ENCODE measurements at regions not wholly inside any gene's neighbourhood (a gene's known extent, or its start where the extent isn't known, plus 50 kb on each side); places are given as distances from the start of the nearest gene placed in this dataset.

DNA sequence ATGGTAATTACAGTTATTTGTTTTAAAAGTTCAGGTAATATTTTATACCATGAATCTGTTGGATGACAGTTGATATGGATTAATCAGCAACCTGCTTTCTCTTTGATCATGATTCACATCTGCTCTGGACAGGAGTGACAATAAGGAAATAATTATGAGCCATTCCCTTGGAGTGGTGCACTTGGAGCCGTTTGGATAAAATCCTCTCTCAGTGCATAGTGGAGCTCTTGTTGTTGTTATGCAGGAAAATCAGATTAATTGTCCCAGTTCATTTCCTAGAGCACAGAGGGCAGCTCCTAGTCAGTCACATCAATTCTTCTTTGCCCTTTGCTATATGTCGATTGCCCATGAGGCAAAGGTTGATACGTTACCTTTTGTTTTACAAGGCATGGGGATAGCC, 668.3 kb upstream of the NR3C2 start:
- Histone ChIP-seq H3K9me3 (ENCODE audit: insufficient read depth, low read length) (no peaks in the 10 kb centered on the region), H3K4me3 (ENCODE audit: insufficient read length, low read depth) (no peak overlapping the region), H3K9ac (ENCODE audit: insufficient read length, low read depth) (no peak overlapping the region), H3K4me1 (ENCODE audit: insufficient read depth, insufficient read length) (no peaks in the 10 kb centered on the region), H3K36me3 (ENCODE audit: insufficient read depth, insufficient read length, low read length) (no peaks in the 10 kb centered on the region), H3K27me3 (ENCODE audit: insufficient read depth, insufficient read length) (no peaks in the 10 kb centered on the region)
- TF ChIP-seq ZNF274 (IDR thresholded peaks at IDR 0.05; ENCODE audit: low read depth, low read length) (no peak), SUZ12 (IDR thresholded peaks at IDR 0.05; ENCODE audit: extremely low read depth, insufficient read depth, insufficient read length) (no peak), YY1 (IDR thresholded peaks at IDR 0.05; ENCODE audit: insufficient read depth, insufficient read length) (no peak)
- no peak for DNase-seq (ENCODE audit: low read depth, low spot score)

- no peak overlapping the region for H3K9ac ChIP-seq (ENCODE audit: insufficient read length, low read depth)
- no peak overlapping the region for H3K4me3 ChIP-seq (ENCODE audit: insufficient read length, low read depth)
- H3K36me3 ChIP-seq (ENCODE audit: insufficient read depth, insufficient read length, low read length): no peaks in the 10 kb centered on the region
- H3K27me3 ChIP-seq (ENCODE audit: insufficient read depth, insufficient read length): no peaks in the 10 kb centered on the region
- no peaks in the 10 kb centered on the region for H3K9me3 ChIP-seq (ENCODE audit: insufficient read depth, low read length)
- DNase-seq (ENCODE audit: low read depth, low spot score): no peak
- TF ChIP-seq YY1 (IDR thresholded peaks at IDR 0.05; ENCODE audit: insufficient read depth, insufficient read length) (no peak), SUZ12 (IDR thresholded peaks at IDR 0.05; ENCODE audit: extremely low read depth, insufficient read depth, insufficient read length) (no peak), ZNF274 (IDR thresholded peaks at IDR 0.05; ENCODE audit: low read depth, low read length) (no peak)
- no peaks in the 10 kb centered on the region for H3K4me1 ChIP-seq (ENCODE audit: insufficient read depth, insufficient read length)
Measured at GRCh38 chr4:149108626-149109025, 666.4 kb upstream of the NR3C2 start.

DNA sequence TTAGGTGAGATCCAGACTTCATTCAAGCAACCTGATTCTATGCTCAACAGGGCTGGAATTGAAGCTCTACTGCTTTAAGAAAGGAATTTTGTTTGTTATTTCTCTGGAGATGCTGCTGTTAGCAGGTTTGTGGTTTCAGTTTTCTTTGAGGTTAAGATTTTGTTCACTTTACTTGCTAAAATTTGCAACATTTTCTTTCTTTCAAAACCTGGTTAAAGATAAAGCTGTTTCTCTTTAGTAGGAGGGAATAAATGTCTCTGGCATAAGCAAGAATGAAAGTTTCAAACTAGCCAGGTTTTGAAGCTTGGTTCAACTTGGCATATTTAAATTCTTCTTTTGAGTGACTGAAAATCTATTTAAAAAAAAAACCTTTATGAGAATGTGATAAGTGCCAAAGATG, 660.6 kb upstream of the NR3C2 start:
- Histone ChIP-seq H3K4me3 (ENCODE audit: insufficient read length, low read depth) (no peak overlapping the region), H3K9me3 (ENCODE audit: insufficient read depth, low read length) (no peaks in the 10 kb centered on the region), H3K36me3 (ENCODE audit: insufficient read depth, insufficient read length, low read length) (no peaks in the 10 kb centered on the region), H3K4me1 (ENCODE audit: insufficient read depth, insufficient read length) (no peaks in the 10 kb centered on the region), H3K27me3 (ENCODE audit: insufficient read depth, insufficient read length) (no peaks in the 10 kb centered on the region), H3K9ac (ENCODE audit: insufficient read length, low read depth) (no peak overlapping the region)
- no peak for DNase-seq (ENCODE audit: low read depth, low spot score)
- no peak for TF ChIP-seq YY1 (IDR thresholded peaks at IDR 0.05; ENCODE audit: insufficient read depth, insufficient read length)
- TF ChIP-seq ZNF274 (IDR thresholded peaks at IDR 0.05; ENCODE audit: low read depth, low read length): no peak
- no peak for TF ChIP-seq SUZ12 (IDR thresholded peaks at IDR 0.05; ENCODE audit: extremely low read depth, insufficient read depth, insufficient read length)

DNA sequence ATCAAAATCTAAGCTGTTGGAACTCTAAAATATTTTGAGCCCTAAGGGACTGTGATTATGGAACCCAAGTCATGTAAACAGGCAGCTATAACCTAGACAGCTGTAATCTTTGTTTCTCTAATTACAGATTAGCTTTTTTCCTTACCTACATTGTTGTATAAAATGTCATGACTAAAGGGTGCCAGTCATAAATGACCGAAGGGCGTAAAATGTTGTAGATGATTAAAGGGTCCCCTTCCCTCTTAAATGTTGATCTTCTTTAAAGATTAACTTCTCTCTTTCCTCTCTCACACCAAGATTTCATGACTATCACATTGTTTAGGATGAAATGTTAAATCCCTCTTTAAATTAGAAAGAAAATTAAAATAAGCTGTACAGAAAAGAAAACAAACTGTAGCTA, 659.4 kb upstream of the NR3C2 start:
- Histone ChIP-seq H3K4me3 (ENCODE audit: insufficient read length, low read depth) (no peak overlapping the region), H3K4me1 (ENCODE audit: insufficient read depth, insufficient read length) (no peaks in the 10 kb centered on the region)
- TF ChIP-seq ZNF274 (IDR thresholded peaks at IDR 0.05; ENCODE audit: low read depth, low read length) (no peak), YY1 (IDR thresholded peaks at IDR 0.05; ENCODE audit: insufficient read depth, insufficient read length) (no peak), SUZ12 (IDR thresholded peaks at IDR 0.05; ENCODE audit: extremely low read depth, insufficient read depth, insufficient read length) (no peak)

DNA sequence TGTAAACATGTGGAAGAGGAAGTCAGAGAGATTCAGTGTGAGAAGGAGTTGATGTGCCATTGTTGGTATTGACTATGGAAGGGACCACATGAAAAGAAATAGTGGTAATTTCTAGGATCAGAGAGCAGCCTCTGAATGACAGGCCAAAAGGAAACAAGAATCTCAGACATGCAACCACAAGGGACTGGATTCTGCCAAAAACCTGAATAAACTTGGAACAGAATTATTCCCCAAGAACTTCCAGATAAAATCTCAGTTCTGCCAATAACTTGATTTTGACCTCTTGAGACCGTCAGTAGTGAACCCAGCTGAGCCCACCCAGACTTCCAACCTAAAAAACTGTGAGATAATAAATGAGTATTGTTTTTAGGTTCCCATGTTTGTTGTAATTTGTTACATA, 653.6 kb upstream of the NR3C2 start:
- DNase-seq (ENCODE audit: low read depth, low spot score): no peak
- Histone ChIP-seq H3K9me3 (ENCODE audit: insufficient read depth, low read length) (no peaks in the 10 kb centered on the region; the same call in 1 of the 2 replicates), H3K4me3 (ENCODE audit: insufficient read length, low read depth) (no peak overlapping the region), H3K4me1 (ENCODE audit: insufficient read depth, insufficient read length) (no peaks in the 10 kb centered on the region), H3K36me3 (ENCODE audit: insufficient read depth, insufficient read length, low read length) (no peaks in the 10 kb centered on the region), H3K27me3 (ENCODE audit: insufficient read depth, insufficient read length) (no peaks in the 10 kb centered on the region), H3K9ac (ENCODE audit: insufficient read length, low read depth) (no peak overlapping the region)
- TF ChIP-seq SUZ12 (IDR thresholded peaks at IDR 0.05; ENCODE audit: extremely low read depth, insufficient read depth, insufficient read length) (no peak), ZNF274 (IDR thresholded peaks at IDR 0.05; ENCODE audit: low read depth, low read length) (no peak), YY1 (IDR thresholded peaks at IDR 0.05; ENCODE audit: insufficient read depth, insufficient read length) (no peak)

More for the DNA sequence above, 659.4 kb upstream of the NR3C2 start:
- no peak for DNase-seq (ENCODE audit: low read depth, low spot score)
- H3K9ac ChIP-seq (ENCODE audit: insufficient read length, low read depth): no peak overlapping the region
- H3K9me3 ChIP-seq (ENCODE audit: insufficient read depth, low read length): no peaks in the 10 kb centered on the region
- H3K27me3 ChIP-seq (ENCODE audit: insufficient read depth, insufficient read length): no peaks in the 10 kb centered on the region
- no peaks in the 10 kb centered on the region for H3K36me3 ChIP-seq (ENCODE audit: insufficient read depth, insufficient read length, low read length)

GRCh38 chr4:149095001-149095400, 652.8 kb upstream of the NR3C2 start:
- no peak overlapping the region for H3K9ac ChIP-seq (ENCODE audit: insufficient read length, low read depth)

DNA sequence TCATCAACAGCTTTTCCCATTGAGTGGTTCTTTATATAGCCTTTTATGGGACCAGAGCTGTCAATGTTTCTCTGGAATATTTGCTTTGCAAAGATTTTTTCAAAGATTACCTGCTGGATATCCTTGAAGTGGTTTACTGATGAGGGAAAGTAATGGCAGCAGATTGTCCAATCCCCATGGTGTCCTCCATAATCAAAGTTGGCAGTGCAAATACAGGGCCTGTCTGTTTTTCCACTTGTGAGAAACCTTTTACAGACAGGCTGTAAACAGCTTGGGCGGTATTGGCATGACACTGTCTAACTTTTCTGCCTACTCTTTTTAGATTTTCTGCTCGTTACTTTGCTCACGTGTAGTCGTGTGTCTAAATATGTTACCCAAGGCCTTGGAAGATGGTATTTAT, 641.9 kb upstream of the NR3C2 start:
- no peaks in the 10 kb centered on the region for H3K36me3 ChIP-seq (ENCODE audit: insufficient read depth, insufficient read length, low read length)
- no peak for DNase-seq (ENCODE audit: low read depth, low spot score)
- TF ChIP-seq SUZ12 (IDR thresholded peaks at IDR 0.05; ENCODE audit: extremely low read depth, insufficient read depth, insufficient read length) (no peak), ZNF274 (IDR thresholded peaks at IDR 0.05; ENCODE audit: low read depth, low read length) (no peak), YY1 (IDR thresholded peaks at IDR 0.05; ENCODE audit: insufficient read depth, insufficient read length) (no peak)
- no peaks in the 10 kb centered on the region for H3K9me3 ChIP-seq (ENCODE audit: insufficient read depth, low read length)
- H3K9ac ChIP-seq (ENCODE audit: insufficient read length, low read depth): no peak overlapping the region
- H3K4me1 ChIP-seq (ENCODE audit: insufficient read depth, insufficient read length): no peaks in the 10 kb centered on the region
- no peak overlapping the region for H3K4me3 ChIP-seq (ENCODE audit: insufficient read length, low read depth)
- no peaks in the 10 kb centered on the region for H3K27me3 ChIP-seq (ENCODE audit: insufficient read depth, insufficient read length)

More at GRCh38 chr4:149095001-149095400, 652.8 kb upstream of the NR3C2 start:
- no peaks in the 10 kb centered on the region for H3K36me3 ChIP-seq (ENCODE audit: insufficient read depth, insufficient read length, low read length)
- no peaks in the 10 kb centered on the region for H3K4me1 ChIP-seq (ENCODE audit: insufficient read depth, insufficient read length)
- H3K9me3 ChIP-seq (ENCODE audit: insufficient read depth, low read length): no peaks in the 10 kb centered on the region; the same call in 1 of the 2 replicates
- no peak overlapping the region for H3K4me3 ChIP-seq (ENCODE audit: insufficient read length, low read depth)
- DNase-seq (ENCODE audit: low read depth, low spot score): no peak
- H3K27me3 ChIP-seq (ENCODE audit: insufficient read depth, insufficient read length): no peaks in the 10 kb centered on the region
- no peak for TF ChIP-seq ZNF274 (IDR thresholded peaks at IDR 0.05; ENCODE audit: low read depth, low read length)
- TF ChIP-seq YY1 (IDR thresholded peaks at IDR 0.05; ENCODE audit: insufficient read depth, insufficient read length): no peak
- TF ChIP-seq SUZ12 (IDR thresholded peaks at IDR 0.05; ENCODE audit: extremely low read depth, insufficient read depth, insufficient read length): no peak

Measured in NT2/D1 (cell line).